Large intestine (tissue), 3 donors: ENCODE measurements at regions not wholly inside any gene's neighbourhood (a gene's known extent, or its start where the extent isn't known, plus 50 kb on each side); places are given as distances from the start of the nearest gene placed in this dataset.

Source experiments
- DNase-seq, 2 donors: peaks; one replicate each; pipeline versions ENCODE4 v3.0.0 to v3.0.0-alpha.2; 2013
- H3K27ac ChIP-seq: one replicate; pipeline ENCODE4 v1.5.1; 2013; ENCODE audit warnings: low read length
- H3K27me3 ChIP-seq: 2 replicates; pipeline ENCODE4 v1.6.1; 2013; ENCODE audit warnings: low read length; ENCODE audit not compliant: control insufficient read depth, insufficient read depth
- H3K36me3 ChIP-seq: 2 replicates; pipeline ENCODE4 v1.6.1; 2013; ENCODE audit warnings: low read length; ENCODE audit not compliant: control insufficient read depth, insufficient read depth
- H3K4me1 ChIP-seq: one replicate; pipeline ENCODE4 v1.6.1; 2013; ENCODE audit warnings: low read length; ENCODE audit not compliant: control insufficient read depth, insufficient read depth
- H3K4me3 ChIP-seq: one replicate; pipeline ENCODE4 v1.5.1; 2013; ENCODE audit warnings: low read length
- H3K9me3 ChIP-seq: one replicate; pipeline ENCODE4 v1.6.1; 2013; ENCODE audit warnings: mild to moderate bottlenecking, low read depth, low read length, moderate library complexity; ENCODE audit not compliant: control insufficient read depth
- WGBS: methylation state at CpG from one replicate; pipeline ENCODE4 v1.1.5; 2013; ENCODE audit warnings: low lambda C conversion rate; ENCODE audit not compliant: insufficient coverage; 5-methylcytosine and 5-hydroxymethylcytosine counted together

- Histone ChIP-seq H3K27ac (no peak overlapping the region), H3K36me3 (no peaks in the 10 kb centered on the region), H3K9me3 (no peaks in the 10 kb centered on the region), H3K4me3 (no peak overlapping the region), H3K27me3 (no peaks in the 10 kb centered on the region), H3K4me1 (no peaks in the 10 kb centered on the region)
- no CpG with 5 or more reads among the region's 4 CpGs for WGBS
- no peak for DNase-seq
These were observed 98.9 kb upstream of the IRS2 start for GRCh38 chr13:109885235-109885634.

GRCh38 chr13:109884462-109884861 is 98.1 kb upstream of the IRS2 start:
- no peak overlapping the region for H3K4me3 ChIP-seq
- no peaks in the 10 kb centered on the region for H3K36me3 ChIP-seq
- no peaks in the 10 kb centered on the region for H3K4me1 ChIP-seq
- DNase-seq: no peak
- H3K27me3 ChIP-seq: no peaks in the 10 kb centered on the region
- no peaks in the 10 kb centered on the region for H3K9me3 ChIP-seq
- H3K27ac ChIP-seq: no peak overlapping the region
- no CpG with 5 or more reads among the region's 1 CpG for WGBS

GRCh38 chr13:109883181-109884180 is 97.1 kb upstream of the IRS2 start:
- peak; percentile 62 to 89 for DNase-seq

GRCh38 chr13:109881961-109882558 is 95.7 kb upstream of the IRS2 start:
- Histone ChIP-seq H3K36me3 (no peaks in the 10 kb centered on the region), H3K27ac (no peak overlapping the region), H3K27me3 (no peaks in the 10 kb centered on the region), H3K4me1 (no peaks in the 10 kb centered on the region), H3K9me3 (no peaks in the 10 kb centered on the region), H3K4me3 (no peak overlapping the region)
- WGBS: no CpG with 5 or more reads among the region's 14 CpGs
- no peak for DNase-seq

More at GRCh38 chr13:109883181-109884180, 97.1 kb upstream of the IRS2 start:
- Histone ChIP-seq H3K4me1 (no peaks in the 10 kb centered on the region), H3K27ac (no peak overlapping the region), H3K27me3 (no peaks in the 10 kb centered on the region), H3K9me3 (no peaks in the 10 kb centered on the region), H3K36me3 (no peaks in the 10 kb centered on the region), H3K4me3 (no peak overlapping the region)
- 84% methylated on average over 3 of the region's 20 CpGs for WGBS

- H3K9me3 ChIP-seq: no peaks in the 10 kb centered on the region
- DNase-seq: no peak
- no peak overlapping the region for H3K4me3 ChIP-seq
- H3K27me3 ChIP-seq: no peaks in the 10 kb centered on the region
- H3K4me1 ChIP-seq: no peaks in the 10 kb centered on the region
- no peaks in the 10 kb centered on the region for H3K36me3 ChIP-seq
- H3K27ac ChIP-seq: no peak overlapping the region
- 100% methylated on average over 1 of the region's 14 CpGs for WGBS
These were observed 95.0 kb upstream of the IRS2 start for GRCh38 chr13:109881347-109881725.

GRCh38 chr13:109880371-109881346 is 94.3 kb upstream of the IRS2 start:
- Histone ChIP-seq H3K27ac (no peak overlapping the region), H3K4me1 (no peaks in the 10 kb centered on the region), H3K36me3 (no peaks in the 10 kb centered on the region), H3K27me3 (no peaks in the 10 kb centered on the region), H3K4me3 (no peak overlapping the region), H3K9me3 (no peaks in the 10 kb centered on the region)
- no CpG with 5 or more reads among the region's 35 CpGs for WGBS
- no peak for DNase-seq

- Histone ChIP-seq H3K27ac (no peak overlapping the region), H3K9me3 (no peaks in the 10 kb centered on the region), H3K4me1 (peaks cover 4% of the 10 kb centered on the region), H3K4me3 (no peak overlapping the region), H3K27me3 (no peaks in the 10 kb centered on the region), H3K36me3 (no peaks in the 10 kb centered on the region)
- no CpG with 5 or more reads among the region's 6 CpGs for WGBS
- no peak for DNase-seq
These were observed 93.0 kb upstream of the IRS2 start for GRCh38 chr13:109879338-109879737.

GRCh38 chr13:109877809-109878208 is 91.4 kb upstream of the IRS2 start:
- H3K9me3 ChIP-seq: no peaks in the 10 kb centered on the region
- H3K27me3 ChIP-seq: peaks cover 2% of the 10 kb centered on the region
- peaks cover 5% of the 10 kb centered on the region for H3K4me1 ChIP-seq
- H3K27ac ChIP-seq: no peak overlapping the region
- no peaks in the 10 kb centered on the region for H3K36me3 ChIP-seq
- no peak for DNase-seq
- no CpG with 5 or more reads among the region's 7 CpGs for WGBS
- H3K4me3 ChIP-seq: no peak overlapping the region

GRCh38 chr13:109875746-109876145 is 89.4 kb upstream of the IRS2 start:
- no peaks in the 10 kb centered on the region for H3K36me3 ChIP-seq
- no peak for DNase-seq
- H3K9me3 ChIP-seq: no peaks in the 10 kb centered on the region
- H3K27ac ChIP-seq: no peak overlapping the region
- H3K4me1 ChIP-seq: peaks cover 5% of the 10 kb centered on the region
- no peak overlapping the region for H3K4me3 ChIP-seq
- WGBS: no CpG with 5 or more reads among the region's 4 CpGs
- H3K27me3 ChIP-seq: peaks cover 2% of the 10 kb centered on the region
